ENCODE measurements at regions not wholly inside any gene's neighbourhood (a gene's known extent, or its start where the extent isn't known, plus 50 kb on each side); places are given as distances from the start of the nearest gene placed in this dataset.

- no peak for TF ChIP-seq ZNF274 (IDR thresholded peaks at IDR 0.05; ENCODE audit: low read depth, low read length)
- TF ChIP-seq SUZ12 (IDR thresholded peaks at IDR 0.05; ENCODE audit: extremely low read depth, insufficient read depth, insufficient read length): no peak
Measured at GRCh38 chr9:90343991-90344390, 298.6 kb downstream of the DIRAS2 start.
